NCI-H146 (cell line): ENCODE measurements at regions not wholly inside any gene's neighbourhood (a gene's known extent, or its start where the extent isn't known, plus 50 kb on each side); places are given as distances from the start of the nearest gene placed in this dataset.
"Not testable (repeated sequence)": the region's sequence is repeated elsewhere in the genome, so short reads cannot be mapped to it uniquely, and the experiment has no call there.

Experiments used
- DNase-seq: peaks from one replicate; lab custom pipeline; 2025; lab: John Stamatoyannopoulos, UW

- no peak for DNase-seq
Measured at GRCh38 chr19:28556371-28556770, 656.6 kb downstream of the UQCRFS1 start.

- no peak for DNase-seq
Measured at GRCh38 chr19:28555317-28555716, 657.6 kb downstream of the UQCRFS1 start.

- no peak for DNase-seq
Measured at GRCh38 chr19:28554321-28555091, 658.4 kb downstream of the UQCRFS1 start.

- no peak for DNase-seq
Measured at GRCh38 chr19:28553764-28554163, 659.2 kb downstream of the UQCRFS1 start.

GRCh38 chr19:28553005-28553404 lies 659.9 kb downstream of the UQCRFS1 start:
- no peak for DNase-seq

GRCh38 chr19:28549680-28550277 lies 663.2 kb downstream of the UQCRFS1 start:
- no peak for DNase-seq

GRCh38 chr19:28546148-28546685 lies 666.7 kb downstream of the UQCRFS1 start:
- no peak for DNase-seq

- DNase-seq, result not testable (repeated sequence)
Measured at GRCh38 chr19:28545397-28545796, 667.6 kb downstream of the UQCRFS1 start.

- DNase-seq, result no peak
Measured at GRCh38 chr19:28544451-28545261, 668.3 kb downstream of the UQCRFS1 start.

GRCh38 chr19:28543244-28543776 lies 669.6 kb downstream of the UQCRFS1 start:
- DNase-seq, result no peak

- DNase-seq, result no peak
Measured at GRCh38 chr19:28542394-28543243, 670.3 kb downstream of the UQCRFS1 start.

GRCh38 chr19:28541602-28542393 lies 671.2 kb downstream of the UQCRFS1 start:
- DNase-seq, result no peak

GRCh38 chr19:28541029-28541428 lies 671.9 kb downstream of the UQCRFS1 start:
- DNase-seq, result no peak

- not testable (repeated sequence) for DNase-seq
Measured at GRCh38 chr19:28540385-28540784, 672.6 kb downstream of the UQCRFS1 start.

- no peak for DNase-seq
Measured at GRCh38 chr19:28539759-28540158, 673.2 kb downstream of the UQCRFS1 start.

- not testable (repeated sequence) for DNase-seq
Measured at GRCh38 chr19:28538579-28538978, 674.4 kb downstream of the UQCRFS1 start.

- DNase-seq, result no peak
Measured at GRCh38 chr19:28537896-28538295, 675.1 kb downstream of the UQCRFS1 start.

- DNase-seq, result no peak
Measured at GRCh38 chr19:28537079-28537478, 675.9 kb downstream of the UQCRFS1 start.

GRCh38 chr19:28535352-28535775 lies 677.6 kb downstream of the UQCRFS1 start:
- DNase-seq, result no peak

GRCh38 chr19:28534766-28535351 lies 678.1 kb downstream of the UQCRFS1 start:
- no peak for DNase-seq
